ENCODE measurements at regions not wholly inside any gene's neighbourhood (a gene's known extent, or its start where the extent isn't known, plus 50 kb on each side); places are given as distances from the start of the nearest gene placed in this dataset.

GRCh38 chr3:115244350-115244749 lies 97.3 kb upstream of the ZBTB20 start:
- TF ChIP-seq CTCF (IDR thresholded peaks at IDR 0.05; ENCODE audit: unreplicated experiment), result no peak
- H3K4me1 Mint-ChIP-seq (ENCODE audit: low read depth), result no peaks in the 10 kb centered on the region
- no peak for DNase-seq (ENCODE audit: low spot score, unreplicated experiment)
- no peaks in the 10 kb centered on the region for H3K36me3 Mint-ChIP-seq (ENCODE audit: insufficient read depth)
- no peak overlapping the region for H3K4me3 Mint-ChIP-seq (ENCODE audit: low read depth)
- no peaks in the 10 kb centered on the region for H3K27me3 Mint-ChIP-seq
- no peaks in the 10 kb centered on the region for H3K9me3 Mint-ChIP-seq (ENCODE audit: low read depth)
- no peak overlapping the region for H3K27ac Mint-ChIP-seq

DNA sequence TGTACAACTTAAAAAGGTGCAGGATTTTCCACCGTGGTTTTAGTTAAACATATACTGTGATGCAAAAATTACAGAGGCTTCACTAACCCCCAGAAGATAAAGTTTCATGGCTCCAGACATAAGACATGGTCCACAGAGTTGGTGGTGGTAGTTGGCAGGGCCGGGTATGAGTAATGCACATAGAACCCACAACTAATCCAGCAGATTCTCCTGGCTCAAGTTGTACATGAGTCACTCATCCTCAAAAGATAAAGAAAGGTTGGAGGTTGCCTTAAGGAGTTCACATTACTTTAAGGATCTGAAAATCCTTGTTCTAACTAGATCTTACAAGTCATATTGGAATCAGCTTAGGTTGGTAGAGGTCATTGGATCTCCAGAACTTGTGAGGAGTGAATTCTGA lies 98.3 kb upstream of the ZBTB20 start:
- no peak for TF ChIP-seq CTCF (IDR thresholded peaks at IDR 0.05; ENCODE audit: unreplicated experiment)
- Mint-ChIP-seq H3K9me3 (ENCODE audit: low read depth) (no peaks in the 10 kb centered on the region), H3K27ac (no peak overlapping the region), H3K4me3 (ENCODE audit: low read depth) (no peak overlapping the region), H3K27me3 (no peaks in the 10 kb centered on the region), H3K36me3 (ENCODE audit: insufficient read depth) (no peaks in the 10 kb centered on the region), H3K4me1 (ENCODE audit: low read depth) (no peaks in the 10 kb centered on the region)
- DNase-seq (ENCODE audit: low spot score, unreplicated experiment), result no peak

DNA sequence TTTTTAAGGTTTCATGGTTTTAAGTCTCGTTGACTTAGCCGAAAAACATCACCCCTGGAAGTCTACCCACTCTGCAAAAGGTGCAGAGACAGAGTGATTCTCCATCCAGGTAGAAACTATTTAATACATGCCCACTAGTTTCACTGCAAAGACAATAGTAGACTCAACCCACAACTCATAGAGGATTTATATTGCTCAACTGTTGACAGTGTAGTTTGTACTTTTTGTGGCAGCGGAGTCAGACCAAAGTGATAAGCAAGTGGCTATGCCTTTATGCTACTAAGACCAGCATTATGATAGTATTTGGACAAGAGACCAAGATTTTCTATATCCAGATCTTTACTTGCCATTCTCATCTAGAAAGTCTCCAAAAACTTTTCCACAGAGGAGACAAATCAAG lies 98.8 kb upstream of the ZBTB20 start:
- no peak overlapping the region for H3K4me3 Mint-ChIP-seq (ENCODE audit: low read depth)
- H3K36me3 Mint-ChIP-seq (ENCODE audit: insufficient read depth), result no peaks in the 10 kb centered on the region
- no peaks in the 10 kb centered on the region for H3K9me3 Mint-ChIP-seq (ENCODE audit: low read depth)
- no peak overlapping the region for H3K27ac Mint-ChIP-seq
- H3K27me3 Mint-ChIP-seq, result no peaks in the 10 kb centered on the region
- H3K4me1 Mint-ChIP-seq (ENCODE audit: low read depth), result no peaks in the 10 kb centered on the region
- DNase-seq (ENCODE audit: low spot score, unreplicated experiment), result no peak
- no peak for TF ChIP-seq CTCF (IDR thresholded peaks at IDR 0.05; ENCODE audit: unreplicated experiment)

- H3K27me3 Mint-ChIP-seq, result no peaks in the 10 kb centered on the region
- TF ChIP-seq CTCF (IDR thresholded peaks at IDR 0.05; ENCODE audit: unreplicated experiment), result no peak
- DNase-seq (ENCODE audit: low spot score, unreplicated experiment), result no peak
- no peaks in the 10 kb centered on the region for H3K36me3 Mint-ChIP-seq (ENCODE audit: insufficient read depth)
- no peak overlapping the region for H3K4me3 Mint-ChIP-seq (ENCODE audit: low read depth)
- no peaks in the 10 kb centered on the region for H3K4me1 Mint-ChIP-seq (ENCODE audit: low read depth)
- no peaks in the 10 kb centered on the region for H3K9me3 Mint-ChIP-seq (ENCODE audit: low read depth)
- H3K27ac Mint-ChIP-seq, result no peak overlapping the region
These were observed 99.5 kb upstream of the ZBTB20 start for GRCh38 chr3:115246461-115247020.

DNA sequence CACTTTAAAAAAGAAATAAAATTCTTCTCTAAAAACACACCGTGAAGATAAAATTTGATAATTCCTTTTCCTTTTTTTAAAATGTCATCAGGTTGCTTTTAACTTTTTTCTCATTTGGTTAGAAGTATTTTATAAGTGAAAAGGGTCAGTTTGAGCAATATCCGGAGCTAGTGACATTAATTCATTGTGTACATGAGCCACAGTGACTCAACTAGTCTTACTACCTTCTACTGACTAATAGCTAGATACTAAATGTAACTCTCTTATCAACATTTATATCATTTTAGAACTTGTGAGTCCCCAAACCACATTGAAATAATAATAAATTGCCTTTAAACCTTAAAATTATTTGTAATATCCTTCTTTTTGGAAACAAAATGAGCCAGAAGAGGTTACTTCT lies 101.2 kb upstream of the ZBTB20 start:
- Mint-ChIP-seq H3K27me3 (no peaks in the 10 kb centered on the region), H3K9me3 (ENCODE audit: low read depth) (no peaks in the 10 kb centered on the region), H3K4me3 (ENCODE audit: low read depth) (no peak overlapping the region), H3K27ac (no peak overlapping the region), H3K4me1 (ENCODE audit: low read depth) (no peaks in the 10 kb centered on the region), H3K36me3 (ENCODE audit: insufficient read depth) (no peaks in the 10 kb centered on the region)
- no peak for DNase-seq (ENCODE audit: low spot score, unreplicated experiment)
- no peak for TF ChIP-seq CTCF (IDR thresholded peaks at IDR 0.05; ENCODE audit: unreplicated experiment)
